Esophagus muscularis mucosa (tissue), 3 donors: ENCODE measurements at regions not wholly inside any gene's neighbourhood (a gene's known extent, or its start where the extent isn't known, plus 50 kb on each side); places are given as distances from the start of the nearest gene placed in this dataset.

Experiments
- CTCF ChIP-seq, 3 experiments: fragments of 200-600 bp in 2 of 3; fragments of 450-650 bp in 1 of 3; sonication (generic) in 2 of 3; IDR thresholded peaks; one replicate each; pipeline ENCODE4 v1.5.1; 2017 to 2019; ENCODE audit warnings: antibody characterized with exemption in 3 of 3, mild to moderate bottlenecking in 2 of 3, moderate library complexity in 1 of 3
- POLR2A ChIP-seq: fragments of 450-650 bp; IDR thresholded peaks from one replicate; pipeline ENCODE4 v1.6.1; 2017; ENCODE audit warnings: antibody characterized with exemption, moderate library complexity, mild to moderate bottlenecking, low read depth
- POLR2AphosphoS5 ChIP-seq, 2 donors: sonication (generic); formaldehyde crosslinking; IDR thresholded peaks; one replicate each; pipeline ENCODE4 v1.6.1; 2017; ENCODE audit warnings: antibody characterized with exemption in 2 of 2

- TF ChIP-seq POLR2AphosphoS5 (IDR thresholded peaks at IDR 0.05) (no peak), CTCF (IDR thresholded peaks at IDR 0.05) (no peak), POLR2A (no peak)
Measured at GRCh38 chr5:165526357-165526756, 2020.9 kb downstream of the MAT2B start.
